ENCODE measurements at regions not wholly inside any gene's neighbourhood (a gene's known extent, or its start where the extent isn't known, plus 50 kb on each side); places are given as distances from the start of the nearest gene placed in this dataset.

DNA sequence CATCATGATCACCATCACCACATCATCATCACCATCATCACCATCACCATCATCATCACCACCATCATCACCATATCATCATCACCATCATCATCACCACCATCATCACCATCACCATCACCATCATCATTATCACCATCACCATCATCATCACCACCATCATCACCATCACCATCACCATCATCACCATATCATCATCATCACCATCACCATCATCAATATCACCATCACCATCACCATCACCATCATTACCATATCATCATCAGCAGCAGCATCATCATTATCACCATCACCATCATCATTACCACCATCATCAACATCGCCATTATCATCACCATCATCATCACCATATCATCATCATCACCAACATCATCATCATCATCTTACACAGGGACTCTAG lies 351.1 kb downstream of the MIAT start:
- Mint-ChIP-seq H3K4me1 (ENCODE audit: low read depth) (no peaks in the 10 kb centered on the region), H3K27me3 (no peaks in the 10 kb centered on the region), H3K9me3 (no peaks in the 10 kb centered on the region), H3K27ac (no peak overlapping the region), H3K4me3 (no peak overlapping the region), H3K36me3 (ENCODE audit: low read depth) (no peaks in the 10 kb centered on the region)
- intact Hi-C loops (cut with micrococcal nuclease), result no loop called here

GRCh38 chr22:27011133-27011532 lies 353.7 kb downstream of the MIAT start:
- intact Hi-C loops (cut with micrococcal nuclease), result no loop called here
- H3K36me3 Mint-ChIP-seq (ENCODE audit: low read depth), result no peaks in the 10 kb centered on the region
- H3K27ac Mint-ChIP-seq, result no peak overlapping the region
- no peaks in the 10 kb centered on the region for H3K27me3 Mint-ChIP-seq
- H3K4me3 Mint-ChIP-seq, result no peak overlapping the region
- H3K4me1 Mint-ChIP-seq (ENCODE audit: low read depth), result no peaks in the 10 kb centered on the region
- H3K9me3 Mint-ChIP-seq, result no peaks in the 10 kb centered on the region

GRCh38 chr22:27011717-27012116 lies 354.3 kb downstream of the MIAT start:
- Mint-ChIP-seq H3K9me3 (no peaks in the 10 kb centered on the region), H3K36me3 (ENCODE audit: low read depth) (no peaks in the 10 kb centered on the region), H3K27ac (no peak overlapping the region), H3K4me1 (ENCODE audit: low read depth) (no peaks in the 10 kb centered on the region), H3K4me3 (no peak overlapping the region), H3K27me3 (no peaks in the 10 kb centered on the region)
- intact Hi-C loops (cut with micrococcal nuclease), result no loop called here

- Mint-ChIP-seq H3K9me3 (no peaks in the 10 kb centered on the region), H3K27ac (no peak overlapping the region), H3K36me3 (ENCODE audit: low read depth) (no peaks in the 10 kb centered on the region), H3K4me1 (ENCODE audit: low read depth) (no peaks in the 10 kb centered on the region), H3K27me3 (peaks cover 18% of the 10 kb centered on the region), H3K4me3 (no peak overlapping the region)
- intact Hi-C loops (cut with micrococcal nuclease), result no loop called here
Measured at GRCh38 chr22:27019827-27020226, 362.4 kb downstream of the MIAT start.

DNA sequence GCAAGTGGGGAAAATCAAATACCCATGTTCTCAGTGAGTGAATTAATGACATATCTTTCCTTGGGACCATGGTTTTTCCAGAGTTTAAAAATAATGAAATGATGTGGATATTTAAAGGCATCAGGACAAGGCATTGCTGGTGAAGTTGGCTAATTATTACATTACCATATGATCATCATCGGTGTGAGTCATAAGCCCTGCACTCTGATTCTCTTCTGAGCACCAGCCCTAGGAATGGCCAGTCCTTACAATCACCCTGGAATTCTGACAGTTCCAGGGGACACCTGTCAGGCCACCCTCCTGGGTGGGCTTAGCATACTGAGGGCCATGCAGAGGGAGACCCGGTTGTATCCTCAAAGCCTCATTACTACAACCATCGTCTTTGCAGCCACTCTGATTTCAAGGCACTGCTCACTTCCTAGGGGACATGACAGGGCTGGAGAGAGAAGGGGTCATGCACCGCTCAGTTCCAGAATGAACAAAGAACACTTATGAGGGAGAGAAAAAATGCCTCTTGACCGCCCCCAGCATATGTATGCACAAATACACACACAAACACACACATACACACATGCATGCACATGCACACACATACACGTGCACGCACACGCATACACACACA lies 365.0 kb downstream of the MIAT start:
- Mint-ChIP-seq H3K9me3 (no peaks in the 10 kb centered on the region), H3K27ac (no peak overlapping the region), H3K27me3 (peaks cover 23% of the 10 kb centered on the region), H3K4me1 (ENCODE audit: low read depth) (no peaks in the 10 kb centered on the region), H3K36me3 (ENCODE audit: low read depth) (no peaks in the 10 kb centered on the region), H3K4me3 (no peak overlapping the region)
- intact Hi-C loops (cut with micrococcal nuclease), result no loop called here

GRCh38 chr22:27022896-27023361 lies 365.5 kb downstream of the MIAT start:
- Mint-ChIP-seq H3K27me3 (peaks cover 23% of the 10 kb centered on the region), H3K9me3 (no peaks in the 10 kb centered on the region), H3K36me3 (ENCODE audit: low read depth) (no peaks in the 10 kb centered on the region), H3K4me3 (no peak overlapping the region), H3K4me1 (ENCODE audit: low read depth) (no peaks in the 10 kb centered on the region), H3K27ac (no peak overlapping the region)
- intact Hi-C loops (cut with micrococcal nuclease), result no loop called here

- no peaks in the 10 kb centered on the region for H3K36me3 Mint-ChIP-seq (ENCODE audit: low read depth)
Measured at GRCh38 chr22:27023591-27023990, 366.2 kb downstream of the MIAT start.

DNA sequence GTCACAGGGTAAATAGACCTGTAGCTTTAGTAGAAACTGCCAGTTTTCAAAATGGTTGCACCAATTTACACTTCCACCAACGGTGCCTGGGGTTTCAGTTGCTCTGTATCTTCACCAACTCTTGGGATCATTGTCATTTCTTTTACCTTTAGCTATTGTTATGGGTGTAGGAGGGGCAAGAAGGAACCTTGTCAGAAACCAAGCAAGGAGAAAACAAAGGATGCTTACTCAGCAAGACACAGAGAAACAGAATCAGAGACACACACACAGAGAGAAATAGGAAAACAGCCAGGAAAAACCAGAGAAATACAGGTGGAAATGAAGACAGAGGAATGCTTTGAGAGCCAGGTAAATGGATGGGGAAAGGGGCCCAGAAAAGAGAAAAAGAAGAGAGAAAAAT lies 367.6 kb downstream of the MIAT start:
- H3K27me3 Mint-ChIP-seq, result peaks cover 19% of the 10 kb centered on the region
- H3K4me3 Mint-ChIP-seq, result no peak overlapping the region
- H3K36me3 Mint-ChIP-seq (ENCODE audit: low read depth), result no peaks in the 10 kb centered on the region
- intact Hi-C loops (cut with micrococcal nuclease), result no loop called here
- no peaks in the 10 kb centered on the region for H3K4me1 Mint-ChIP-seq (ENCODE audit: low read depth)
- H3K27ac Mint-ChIP-seq, result no peak overlapping the region
- H3K9me3 Mint-ChIP-seq, result no peaks in the 10 kb centered on the region

More at GRCh38 chr22:27023591-27023990, 366.2 kb downstream of the MIAT start:
- Mint-ChIP-seq H3K4me3 (no peak overlapping the region), H3K9me3 (no peaks in the 10 kb centered on the region), H3K4me1 (ENCODE audit: low read depth) (no peaks in the 10 kb centered on the region), H3K27me3 (peaks cover 22% of the 10 kb centered on the region), H3K27ac (no peak overlapping the region)
- intact Hi-C loops (cut with micrococcal nuclease), result no loop called here

DNA sequence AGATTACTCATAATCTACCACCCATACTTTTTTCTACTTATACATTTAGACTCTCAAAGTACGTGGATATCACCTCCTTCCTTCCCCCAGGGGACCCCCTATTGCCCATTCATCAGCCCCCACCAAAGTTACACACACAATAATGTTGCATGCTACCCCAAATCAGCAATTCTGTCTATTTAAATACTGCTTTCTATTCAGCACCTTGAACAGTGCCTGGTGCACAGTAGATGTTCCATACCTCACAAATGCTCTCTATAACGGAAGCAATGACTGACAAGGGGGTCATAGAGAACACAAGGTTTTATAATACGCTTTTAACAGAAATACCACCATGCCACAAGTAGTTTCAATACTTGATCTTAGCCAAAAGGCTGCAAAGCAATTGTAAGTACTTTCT lies 370.7 kb downstream of the MIAT start:
- Mint-ChIP-seq H3K4me3 (no peak overlapping the region), H3K9me3 (no peaks in the 10 kb centered on the region), H3K4me1 (ENCODE audit: low read depth) (no peaks in the 10 kb centered on the region), H3K36me3 (ENCODE audit: low read depth) (no peaks in the 10 kb centered on the region), H3K27me3 (peaks cover 13% of the 10 kb centered on the region), H3K27ac (no peak overlapping the region)
- intact Hi-C loops (cut with micrococcal nuclease), result no loop called here

- Mint-ChIP-seq H3K9me3 (no peaks in the 10 kb centered on the region), H3K27ac (no peak overlapping the region), H3K4me3 (no peak overlapping the region), H3K27me3 (peaks cover 14% of the 10 kb centered on the region), H3K4me1 (ENCODE audit: low read depth) (no peaks in the 10 kb centered on the region), H3K36me3 (ENCODE audit: low read depth) (no peaks in the 10 kb centered on the region)
- intact Hi-C loops (cut with micrococcal nuclease), result no loop called here
Measured at GRCh38 chr22:27029584-27030130, 372.3 kb downstream of the MIAT start.

- Mint-ChIP-seq H3K4me3 (no peak overlapping the region), H3K36me3 (ENCODE audit: low read depth) (no peaks in the 10 kb centered on the region), H3K9me3 (no peaks in the 10 kb centered on the region), H3K27ac (no peak overlapping the region), H3K4me1 (ENCODE audit: low read depth) (no peaks in the 10 kb centered on the region), H3K27me3 (peaks cover 10% of the 10 kb centered on the region)
- intact Hi-C loops (cut with micrococcal nuclease), result no loop called here
Measured at GRCh38 chr22:27032091-27032761, 374.8 kb downstream of the MIAT start.

- H3K4me3 Mint-ChIP-seq, result no peak overlapping the region
- H3K27ac Mint-ChIP-seq, result no peak overlapping the region
- no peaks in the 10 kb centered on the region for H3K4me1 Mint-ChIP-seq (ENCODE audit: low read depth)
- no peaks in the 10 kb centered on the region for H3K9me3 Mint-ChIP-seq
- peaks cover 17% of the 10 kb centered on the region for H3K27me3 Mint-ChIP-seq
- intact Hi-C loops (cut with micrococcal nuclease), result no loop called here
- H3K36me3 Mint-ChIP-seq (ENCODE audit: low read depth), result no peaks in the 10 kb centered on the region
Measured at GRCh38 chr22:27041745-27042310, 384.4 kb downstream of the MIAT start.

- Mint-ChIP-seq H3K4me1 (ENCODE audit: low read depth) (no peaks in the 10 kb centered on the region), H3K27ac (no peak overlapping the region)
- intact Hi-C loops (cut with micrococcal nuclease), result no loop called here
Measured at GRCh38 chr22:27043262-27043661, 385.9 kb downstream of the MIAT start.

DNA sequence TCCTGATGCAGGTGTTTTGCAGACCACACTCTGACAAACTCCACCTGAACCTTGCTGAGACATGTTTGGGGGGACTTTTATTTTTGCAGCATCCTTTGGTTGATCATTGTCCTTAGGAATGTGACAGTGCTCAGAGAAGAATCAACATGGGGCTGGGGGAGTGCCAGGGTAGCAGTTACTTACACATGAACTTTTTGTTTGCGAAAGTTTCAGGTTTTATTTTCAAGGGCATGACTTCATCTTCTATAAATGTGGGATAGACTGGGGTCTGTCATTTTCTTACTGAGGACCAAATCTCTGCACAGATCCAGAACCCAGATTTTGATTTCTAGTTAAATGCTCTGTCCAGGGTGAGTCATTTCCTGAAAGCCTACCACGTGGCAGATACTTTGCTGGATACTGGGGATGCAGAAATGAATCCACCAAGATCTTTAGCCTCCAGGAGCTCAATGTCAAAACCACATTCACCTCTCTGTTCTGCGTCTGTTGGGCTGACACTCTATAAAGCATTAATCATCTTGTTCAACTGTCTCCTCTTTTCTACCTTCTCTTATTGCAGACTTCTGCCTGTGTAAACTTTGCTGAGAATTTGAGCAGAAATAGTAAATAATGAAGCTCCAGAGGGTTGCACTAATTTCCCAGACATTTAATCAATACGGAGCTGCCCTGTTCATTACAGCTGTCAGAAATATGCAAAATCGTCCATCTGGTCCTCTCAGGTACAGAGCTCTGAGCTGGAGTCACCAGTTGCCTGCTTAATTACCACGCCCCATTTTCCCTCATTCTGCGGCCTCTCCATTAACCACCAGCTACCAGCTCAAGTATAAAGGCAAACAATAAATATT lies 387.9 kb downstream of the MIAT start:
- H3K9me3 Mint-ChIP-seq, result no peaks in the 10 kb centered on the region
- peaks cover 13% of the 10 kb centered on the region for H3K27me3 Mint-ChIP-seq
- intact Hi-C loops (cut with micrococcal nuclease), result no loop called here
- no peak overlapping the region for H3K4me3 Mint-ChIP-seq
- no peaks in the 10 kb centered on the region for H3K4me1 Mint-ChIP-seq (ENCODE audit: low read depth)
- H3K36me3 Mint-ChIP-seq (ENCODE audit: low read depth), result no peaks in the 10 kb centered on the region
- H3K27ac Mint-ChIP-seq, result no peak overlapping the region

More at GRCh38 chr22:27043262-27043661, 385.9 kb downstream of the MIAT start:
- Mint-ChIP-seq H3K27me3 (peaks cover 16% of the 10 kb centered on the region), H3K36me3 (ENCODE audit: low read depth) (no peaks in the 10 kb centered on the region), H3K9me3 (no peaks in the 10 kb centered on the region), H3K4me3 (no peak overlapping the region)

Measured in dendritic cell treated with granulocyte-macrophage colony-stimulating factor and Interleukin-4, amounts not matched to agents 40 ng/mL and 50 ng/mL, for 4 days (primary cell).